ENCODE measurements at regions not wholly inside any gene's neighbourhood (a gene's known extent, or its start where the extent isn't known, plus 50 kb on each side); places are given as distances from the start of the nearest gene placed in this dataset.

DNA sequence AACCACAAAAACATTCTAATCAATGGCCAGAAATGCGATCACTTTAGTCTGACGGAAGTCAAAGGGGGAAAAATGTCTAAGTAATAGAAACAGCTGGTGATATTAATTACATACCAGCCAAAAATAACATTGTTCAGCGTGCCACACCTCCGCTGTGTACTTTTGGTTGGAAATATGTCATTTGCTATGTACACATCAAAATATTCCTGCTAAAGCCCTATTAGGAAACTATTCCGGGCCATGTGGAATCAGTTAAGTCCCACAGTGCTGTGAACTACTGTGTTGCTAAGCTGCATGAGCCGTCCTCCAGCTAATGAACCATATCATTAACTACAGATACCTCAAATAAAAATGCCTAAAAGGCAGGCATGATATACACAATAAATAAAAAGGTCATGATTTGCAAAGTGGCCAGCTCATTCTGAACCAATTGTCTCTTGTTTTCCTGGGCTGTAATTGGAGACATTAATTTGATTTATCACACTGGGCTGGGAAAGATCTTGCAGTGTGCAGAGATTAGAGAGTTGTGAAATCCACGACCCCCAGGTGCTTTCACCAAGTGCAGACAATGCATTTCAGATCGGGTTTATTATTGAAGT, 200.5 kb upstream of the LRTM1 start:
- Histone ChIP-seq H3K4me3 (ENCODE audit: low read depth, low read length) (no peak overlapping the region), H3K79me1 (ENCODE audit: low read length) (no peaks in the 10 kb centered on the region), H4K91ac (ENCODE audit: low read depth, low read length) (no peak overlapping the region), H3K79me2 (ENCODE audit: control insufficient read depth, insufficient read depth, low read length, poor library complexity) (no peaks in the 10 kb centered on the region), H2BK5ac (ENCODE audit: low read depth, low read length, poor library complexity) (no peak overlapping the region), H2BK120ac (ENCODE audit: insufficient read depth, low read length, poor library complexity) (no peak overlapping the region), H3K9me3 (ENCODE audit: insufficient read depth, low read depth, low read length) (no peaks in the 10 kb centered on the region), H3K4ac (ENCODE audit: low read depth, low read length) (no peak overlapping the region), H3K36me3 (ENCODE audit: control insufficient read depth in 1 of 2, insufficient read depth in 2 of 2, low read length in 2 of 2) (no peaks in the 10 kb centered on the region), H3K27ac (ENCODE audit: low read depth, low read length) (no peak overlapping the region), H3K18ac (ENCODE audit: low read length) (no peak overlapping the region), H3K27me3 (ENCODE audit: insufficient read depth, low read length) (no peaks in the 10 kb centered on the region), H3K9ac (ENCODE audit: low read length) (no peak overlapping the region), H3K14ac (ENCODE audit: low read length) (no peak overlapping the region), H4K8ac (ENCODE audit: low read depth, low read length) (no peak overlapping the region), H2AFZ (ENCODE audit: insufficient read depth, low read length, poor library complexity) (no peak overlapping the region), H2AK5ac (ENCODE audit: low read length) (no peak overlapping the region), H2BK12ac (ENCODE audit: low read length) (no peak overlapping the region), H4K12ac (ENCODE audit: low read depth, low read length) (no peak overlapping the region), H3K4me2 (ENCODE audit: low read length) (no peak overlapping the region), H3K4me1 (ENCODE audit: control insufficient read depth in 1 of 2, insufficient read depth in 2 of 2, low read length in 2 of 2) (peaks cover 2 to 9% of the 10 kb centered on the region in 2 experiments), H3K23ac (ENCODE audit: low read length) (no peak overlapping the region)
- WGBS (ENCODE audit: extremely low coverage, insufficient coverage, insufficient read length), result no CpG with 5 or more reads among the region's 8 CpGs
- DNase-seq, result no peak

DNA sequence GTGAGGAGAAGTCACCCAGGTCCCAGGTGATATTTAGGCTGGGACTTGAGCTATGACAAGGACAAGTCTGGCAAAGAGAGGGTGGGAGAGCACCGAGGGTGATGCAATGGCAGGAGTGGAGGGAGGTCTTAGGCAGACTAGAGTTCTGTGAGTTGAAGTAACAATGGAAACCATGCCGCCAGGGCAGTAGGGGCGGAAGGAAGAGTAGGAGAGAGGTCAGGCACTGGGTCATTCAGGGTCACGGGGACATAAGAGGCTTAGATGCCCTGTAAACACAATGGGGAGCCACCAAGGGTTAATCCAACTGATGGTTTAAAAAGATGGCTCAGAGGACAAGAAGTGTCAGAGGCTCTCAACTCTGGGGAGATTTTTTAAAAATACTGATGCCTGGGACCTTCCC, 199.7 kb upstream of the LRTM1 start:
- peaks cover 2 to 9% of the 10 kb centered on the region in 2 experiments for H3K4me1 ChIP-seq (ENCODE audit: control insufficient read depth in 1 of 2, insufficient read depth in 2 of 2, low read length in 2 of 2)
- H3K9ac ChIP-seq (ENCODE audit: low read length), result no peak overlapping the region
- H3K27me3 ChIP-seq (ENCODE audit: insufficient read depth, low read length), result no peaks in the 10 kb centered on the region
- H3K18ac ChIP-seq (ENCODE audit: low read length), result no peak overlapping the region
- no peak for DNase-seq
- H3K4me3 ChIP-seq (ENCODE audit: low read depth, low read length), result no peak overlapping the region
- no peak overlapping the region for H3K4me2 ChIP-seq (ENCODE audit: low read length)
- no CpG with 5 or more reads among the region's 4 CpGs for whole genome bisulfite sequencing (ENCODE audit: extremely low coverage, insufficient coverage, insufficient read length)
- H2BK120ac ChIP-seq (ENCODE audit: insufficient read depth, low read length, poor library complexity), result no peak overlapping the region
- H3K14ac ChIP-seq (ENCODE audit: low read length), result no peak overlapping the region
- H3K27ac ChIP-seq (ENCODE audit: low read depth, low read length), result no peak overlapping the region
- no peak overlapping the region for H2BK5ac ChIP-seq (ENCODE audit: low read depth, low read length, poor library complexity)
- no peak overlapping the region for H2AK5ac ChIP-seq (ENCODE audit: low read length)
- H2AFZ ChIP-seq (ENCODE audit: insufficient read depth, low read length, poor library complexity), result no peak overlapping the region
- no peaks in the 10 kb centered on the region for H3K79me2 ChIP-seq (ENCODE audit: control insufficient read depth, insufficient read depth, low read length, poor library complexity)
- no peaks in the 10 kb centered on the region for H3K79me1 ChIP-seq (ENCODE audit: low read length)
- no peak overlapping the region for H4K12ac ChIP-seq (ENCODE audit: low read depth, low read length)
- no peaks in the 10 kb centered on the region for H3K9me3 ChIP-seq (ENCODE audit: insufficient read depth, low read depth, low read length)
- H3K23ac ChIP-seq (ENCODE audit: low read length), result no peak overlapping the region
- H3K4ac ChIP-seq (ENCODE audit: low read depth, low read length), result no peak overlapping the region
- no peak overlapping the region for H4K8ac ChIP-seq (ENCODE audit: low read depth, low read length)
- H2BK12ac ChIP-seq (ENCODE audit: low read length), result no peak overlapping the region
- H4K91ac ChIP-seq (ENCODE audit: low read depth, low read length), result no peak overlapping the region
- H3K36me3 ChIP-seq (ENCODE audit: control insufficient read depth in 1 of 2, insufficient read depth in 2 of 2, low read length in 2 of 2), result no peaks in the 10 kb centered on the region

DNA sequence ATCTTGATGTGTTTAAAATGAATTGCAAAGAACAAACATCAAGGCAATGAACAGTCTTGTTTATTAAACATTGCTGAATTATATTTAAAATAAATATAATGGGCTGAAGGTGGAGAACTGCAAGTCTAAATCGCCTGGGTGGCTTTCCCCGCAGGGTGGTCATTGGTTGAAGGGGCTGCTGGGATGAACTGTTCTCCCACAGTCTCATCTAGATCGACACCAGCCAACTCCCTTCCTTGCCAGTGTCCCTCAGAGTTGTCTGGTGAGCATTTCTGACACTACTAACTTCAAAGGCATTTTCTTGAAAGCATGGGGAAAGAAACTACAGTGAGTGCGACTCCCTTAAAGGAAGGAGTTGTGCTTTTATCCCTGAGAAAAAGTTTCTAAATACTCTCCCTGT, 196.5 kb upstream of the LRTM1 start:
- Histone ChIP-seq H3K18ac (ENCODE audit: low read length) (no peak overlapping the region), H2BK120ac (ENCODE audit: insufficient read depth, low read length, poor library complexity) (no peak overlapping the region), H3K4me3 (ENCODE audit: low read depth, low read length) (no peak overlapping the region), H2AK5ac (ENCODE audit: low read length) (no peak overlapping the region), H3K27ac (ENCODE audit: low read depth, low read length) (no peak overlapping the region), H3K27me3 (ENCODE audit: insufficient read depth, low read length) (no peaks in the 10 kb centered on the region), H4K8ac (ENCODE audit: low read depth, low read length) (no peak overlapping the region), H4K91ac (ENCODE audit: low read depth, low read length) (no peak overlapping the region), H2AFZ (ENCODE audit: insufficient read depth, low read length, poor library complexity) (no peak overlapping the region), H3K14ac (ENCODE audit: low read length) (no peak overlapping the region), H3K4ac (ENCODE audit: low read depth, low read length) (no peak overlapping the region), H3K4me1 (ENCODE audit: control insufficient read depth in 1 of 2, insufficient read depth in 2 of 2, low read length in 2 of 2) (peaks cover 2 to 9% of the 10 kb centered on the region in 2 experiments), H3K9ac (ENCODE audit: low read length) (no peak overlapping the region), H3K79me1 (ENCODE audit: low read length) (no peaks in the 10 kb centered on the region), H4K12ac (ENCODE audit: low read depth, low read length) (no peak overlapping the region), H3K23ac (ENCODE audit: low read length) (no peak overlapping the region), H3K9me3 (ENCODE audit: insufficient read depth, low read depth, low read length) (peaks cover 2% of the 10 kb centered on the region), H3K4me2 (ENCODE audit: low read length) (no peak overlapping the region), H3K79me2 (ENCODE audit: control insufficient read depth, insufficient read depth, low read length, poor library complexity) (no peaks in the 10 kb centered on the region), H2BK12ac (ENCODE audit: low read length) (no peak overlapping the region), H2BK5ac (ENCODE audit: low read depth, low read length, poor library complexity) (no peak overlapping the region), H3K36me3 (ENCODE audit: control insufficient read depth in 1 of 2, insufficient read depth in 2 of 2, low read length in 2 of 2) (no peaks in the 10 kb centered on the region)
- no CpG with 5 or more reads among the region's 4 CpGs for WGBS (ENCODE audit: extremely low coverage, insufficient coverage, insufficient read length)
- no peak for DNase-seq
